Activated T-helper 1 cell treated with anti-CD3 and anti-CD28 coated beads, Interleukin-12 subunit alpha, Interleukin-12 subunit beta, Interleukin-2, Interleukin-4 antibody, amounts not matched to agents 30 ng/mL and 10 ng/mL and 1 ng/mL, durations not matched to agents 14 hours and 24 hours and 36 hours (primary cell): ENCODE measurements at regions not wholly inside any gene's neighbourhood (a gene's known extent, or its start where the extent isn't known, plus 50 kb on each side); places are given as distances from the start of the nearest gene placed in this dataset.

ENCODE experiments used
- DNase-seq: peaks from one replicate; pipeline ENCODE4 v3.0.0; 2021; ENCODE audit warnings: low spot score
- H3K27ac Mint-ChIP-seq: one replicate; pipeline ENCODE4 v1.8.0; 2021; ENCODE audit warnings: mild to moderate bottlenecking, mixed read lengths
- H3K27me3 Mint-ChIP-seq: one replicate; pipeline ENCODE4 v1.8.0; 2022; ENCODE audit warnings: mild to moderate bottlenecking, moderate library complexity, mixed read lengths; ENCODE audit not compliant: insufficient read depth
- H3K36me3 Mint-ChIP-seq: one replicate; pipeline ENCODE4 v1.8.0; 2021; ENCODE audit warnings: low read depth, mixed read lengths
- H3K4me1 Mint-ChIP-seq: one replicate; pipeline ENCODE4 v1.8.0; 2021; ENCODE audit warnings: low read depth, mixed read lengths
- H3K4me3 Mint-ChIP-seq: one replicate; pipeline ENCODE4 v1.8.0; 2021; ENCODE audit warnings: mild to moderate bottlenecking, moderate library complexity, mixed read lengths
- H3K9me3 Mint-ChIP-seq: one replicate; pipeline ENCODE4 v1.8.0; 2021; ENCODE audit warnings: mixed read lengths
- intact Hi-C: fragments of 100-400 bp; cut with micrococcal nuclease; formaldehyde crosslinking; loops from one replicate; pipeline ENCODE4 v1.15.1; 2024

GRCh38 chr13:111011899-111012298 is 97.0 kb upstream of the ANKRD10 start:
- peak overlapping the region; percentile 93 for H3K27ac Mint-ChIP-seq
- peaks cover 8% of the 10 kb centered on the region for H3K36me3 Mint-ChIP-seq
- intact Hi-C loops, result loop anchor here (2.0 kb wide), 1 partner anchor 47 kb away; no protein-coding TSS in a partner anchor
- peak overlapping the region; percentile 71 for H3K4me3 Mint-ChIP-seq
- peak; percentile 14 for DNase-seq
- H3K27me3 Mint-ChIP-seq, result peaks cover 4% of the 10 kb centered on the region
- H3K4me1 Mint-ChIP-seq, result peaks cover 48% of the 10 kb centered on the region
- H3K9me3 Mint-ChIP-seq, result peaks cover 8% of the 10 kb centered on the region

GRCh38 chr13:111008351-111008750 is 93.5 kb upstream of the ANKRD10 start:
- Mint-ChIP-seq H3K27me3 (peaks cover 11% of the 10 kb centered on the region), H3K9me3 (peaks cover 8% of the 10 kb centered on the region), H3K27ac (no peak overlapping the region), H3K4me3 (no peak overlapping the region), H3K4me1 (peaks cover 34% of the 10 kb centered on the region), H3K36me3 (peaks cover 8% of the 10 kb centered on the region)
- no peak for DNase-seq
- intact Hi-C loops, result no loop called here

GRCh38 chr13:111007209-111007608 is 92.3 kb upstream of the ANKRD10 start:
- Mint-ChIP-seq H3K27me3 (peaks cover 11% of the 10 kb centered on the region), H3K36me3 (peaks cover 6% of the 10 kb centered on the region), H3K4me1 (peaks cover 22% of the 10 kb centered on the region), H3K9me3 (peaks cover 5% of the 10 kb centered on the region), H3K4me3 (no peak overlapping the region), H3K27ac (no peak overlapping the region)
- intact Hi-C loops, result no loop called here
- no peak for DNase-seq

- intact Hi-C loops, result no loop called here
- Mint-ChIP-seq H3K27me3 (peaks cover 11% of the 10 kb centered on the region), H3K27ac (no peak overlapping the region)
These were observed 91.7 kb upstream of the ANKRD10 start for GRCh38 chr13:111006506-111007031.

GRCh38 chr13:111005808-111006505 is 91.1 kb upstream of the ANKRD10 start:
- peaks cover 2% of the 10 kb centered on the region for H3K36me3 Mint-ChIP-seq
- intact Hi-C loops, result no loop called here

More at GRCh38 chr13:111006506-111007031, 91.7 kb upstream of the ANKRD10 start:
- Mint-ChIP-seq H3K9me3 (peaks cover 1% of the 10 kb centered on the region), H3K4me3 (no peak overlapping the region), H3K4me1 (peaks cover 16% of the 10 kb centered on the region), H3K36me3 (peaks cover 3% of the 10 kb centered on the region)
- no peak for DNase-seq

GRCh38 chr13:111005364-111005763 is 90.5 kb upstream of the ANKRD10 start:
- Mint-ChIP-seq H3K9me3 (no peaks in the 10 kb centered on the region), H3K4me1 (peaks cover 6% of the 10 kb centered on the region), H3K27ac (no peak overlapping the region), H3K36me3 (peaks cover 2% of the 10 kb centered on the region), H3K27me3 (peaks cover 11% of the 10 kb centered on the region), H3K4me3 (no peak overlapping the region)
- intact Hi-C loops, result no loop called here
- DNase-seq, result no peak

More at GRCh38 chr13:111005808-111006505, 91.1 kb upstream of the ANKRD10 start:
- Mint-ChIP-seq H3K27ac (no peak overlapping the region), H3K27me3 (peaks cover 11% of the 10 kb centered on the region), H3K4me1 (peaks cover 10% of the 10 kb centered on the region), H3K9me3 (no peaks in the 10 kb centered on the region), H3K4me3 (no peak overlapping the region)
- DNase-seq, result no peak

- intact Hi-C loops, result no loop called here
- Mint-ChIP-seq H3K9me3 (no peaks in the 10 kb centered on the region), H3K4me3 (no peak overlapping the region), H3K27ac (no peak overlapping the region), H3K36me3 (no peaks in the 10 kb centered on the region), H3K4me1 (peaks cover 6% of the 10 kb centered on the region), H3K27me3 (peaks cover 11% of the 10 kb centered on the region)
- DNase-seq, result no peak
These were observed 89.6 kb upstream of the ANKRD10 start for GRCh38 chr13:111004444-111004843.

- no peaks in the 10 kb centered on the region for H3K36me3 Mint-ChIP-seq
- intact Hi-C loops, result no loop called here
- no peak overlapping the region for H3K27ac Mint-ChIP-seq
- DNase-seq, result no peak
- H3K9me3 Mint-ChIP-seq, result peaks cover 5% of the 10 kb centered on the region
- H3K4me3 Mint-ChIP-seq, result no peak overlapping the region
- H3K27me3 Mint-ChIP-seq, result peaks cover 29% of the 10 kb centered on the region
- H3K4me1 Mint-ChIP-seq, result no peaks in the 10 kb centered on the region
These were observed 86.8 kb upstream of the ANKRD10 start for GRCh38 chr13:111001636-111002035.

- Mint-ChIP-seq H3K36me3 (no peaks in the 10 kb centered on the region), H3K4me3 (no peak overlapping the region), H3K27ac (no peak overlapping the region), H3K4me1 (no peaks in the 10 kb centered on the region), H3K9me3 (peaks cover 9% of the 10 kb centered on the region), H3K27me3 (peaks cover 43% of the 10 kb centered on the region)
- intact Hi-C loops, result no loop called here
- DNase-seq, result no peak
These were observed 78.9 kb upstream of the ANKRD10 start for GRCh38 chr13:110993788-110994187.

- Mint-ChIP-seq H3K27me3 (peaks cover 29% of the 10 kb centered on the region), H3K9me3 (peaks cover 9% of the 10 kb centered on the region), H3K4me1 (no peaks in the 10 kb centered on the region), H3K4me3 (no peak overlapping the region), H3K36me3 (no peaks in the 10 kb centered on the region), H3K27ac (no peak overlapping the region)
- intact Hi-C loops, result no loop called here
- no peak for DNase-seq
These were observed 77.2 kb upstream of the ANKRD10 start for GRCh38 chr13:110991991-110992508.

GRCh38 chr13:110989331-110989730 is 74.5 kb upstream of the ANKRD10 start:
- no peaks in the 10 kb centered on the region for H3K9me3 Mint-ChIP-seq
- intact Hi-C loops, result no loop called here
- no peak for DNase-seq
- no peak overlapping the region for H3K4me3 Mint-ChIP-seq
- no peaks in the 10 kb centered on the region for H3K36me3 Mint-ChIP-seq
- no peak overlapping the region for H3K27ac Mint-ChIP-seq
- H3K27me3 Mint-ChIP-seq, result peaks cover 16% of the 10 kb centered on the region
- no peaks in the 10 kb centered on the region for H3K4me1 Mint-ChIP-seq

GRCh38 chr13:110985541-110985940 is 70.7 kb upstream of the ANKRD10 start:
- Mint-ChIP-seq H3K27ac (no peak overlapping the region), H3K9me3 (no peaks in the 10 kb centered on the region), H3K36me3 (no peaks in the 10 kb centered on the region), H3K27me3 (peaks cover 28% of the 10 kb centered on the region), H3K4me1 (peaks cover 4% of the 10 kb centered on the region), H3K4me3 (no peak overlapping the region)
- no peak for DNase-seq
- intact Hi-C loops, result no loop called here

GRCh38 chr13:110984798-110985197 is 69.9 kb upstream of the ANKRD10 start:
- peaks cover 28% of the 10 kb centered on the region for H3K27me3 Mint-ChIP-seq
- no peak overlapping the region for H3K27ac Mint-ChIP-seq
- no peaks in the 10 kb centered on the region for H3K9me3 Mint-ChIP-seq
- no peak for DNase-seq
- no peaks in the 10 kb centered on the region for H3K36me3 Mint-ChIP-seq
- intact Hi-C loops, result no loop called here
- H3K4me3 Mint-ChIP-seq, result no peak overlapping the region
- peaks cover 4% of the 10 kb centered on the region for H3K4me1 Mint-ChIP-seq
